HG02588 (cell line): ENCODE measurements at regions not wholly inside any gene's neighbourhood (a gene's known extent, or its start where the extent isn't known, plus 50 kb on each side); places are given as distances from the start of the nearest gene placed in this dataset.
"Not testable (repeated sequence)": the region's sequence is repeated elsewhere in the genome, so short reads cannot be mapped to it uniquely, and the experiment has no call there.

Experiments used
- ATAC-seq: cut with Tn5 transposase; IDR thresholded peaks from one replicate; pipeline ENCODE4 v1.9.1; 2021; ENCODE audit warnings: mild to moderate bottlenecking, moderate library complexity; ENCODE audit not compliant: unreplicated experiment

DNA sequence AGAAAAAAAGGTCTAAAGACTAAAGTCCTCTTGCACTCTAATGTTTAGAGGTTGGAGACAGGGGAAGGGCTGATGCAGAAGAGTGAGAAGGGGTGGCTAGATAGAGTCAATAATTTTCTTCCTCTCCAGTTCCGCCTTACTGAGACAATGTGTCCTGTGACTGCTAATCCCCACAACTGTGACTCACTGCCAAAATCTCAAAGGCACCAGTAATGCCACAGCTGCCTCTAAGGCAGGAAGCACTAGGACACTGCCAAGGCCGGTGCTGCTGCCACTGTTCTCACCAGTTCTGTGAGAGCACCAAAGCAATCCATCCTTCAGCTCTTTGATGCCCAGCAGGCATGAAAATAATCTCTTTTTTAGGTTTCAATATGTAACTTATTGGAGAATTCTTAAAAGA is 701.9 kb upstream of the MAP3K7 start:
- no peak for ATAC-seq

DNA sequence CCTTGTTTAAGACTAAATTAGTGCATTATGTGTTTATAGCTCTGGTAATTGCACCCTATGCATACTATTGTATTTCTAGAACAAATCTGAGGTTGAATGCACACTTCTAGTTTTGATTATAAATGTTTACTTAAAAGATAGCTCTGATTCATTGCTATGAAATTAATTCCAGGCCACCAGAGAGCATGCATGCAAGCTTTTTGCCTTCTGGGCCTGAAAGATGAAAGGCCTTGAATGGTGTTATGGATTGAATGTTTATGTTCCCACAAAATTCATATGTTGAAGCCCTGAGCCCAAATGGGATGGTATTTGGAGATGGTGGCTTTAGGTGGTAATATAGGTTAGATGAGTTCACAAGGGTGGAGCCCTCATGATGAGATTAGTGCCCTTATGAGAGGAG is 695.0 kb upstream of the MAP3K7 start:
- ATAC-seq = no peak

DNA sequence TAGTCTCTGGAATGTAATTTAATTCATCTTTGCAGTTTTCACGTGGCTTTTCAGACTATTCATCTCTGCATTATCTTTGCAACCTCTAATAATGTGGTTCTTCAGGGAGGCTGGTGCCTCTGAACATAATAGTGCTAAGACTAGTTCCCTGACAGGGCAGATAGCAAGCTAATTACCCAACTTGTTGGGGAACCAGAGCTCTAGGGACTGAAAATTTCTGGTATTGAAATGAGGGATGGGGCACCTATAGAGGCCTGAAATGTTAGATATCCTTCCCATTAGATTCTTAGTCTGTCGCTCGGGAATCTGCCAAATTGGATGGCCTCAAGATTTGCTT is 693.6 kb upstream of the MAP3K7 start:
- no peak for ATAC-seq

DNA sequence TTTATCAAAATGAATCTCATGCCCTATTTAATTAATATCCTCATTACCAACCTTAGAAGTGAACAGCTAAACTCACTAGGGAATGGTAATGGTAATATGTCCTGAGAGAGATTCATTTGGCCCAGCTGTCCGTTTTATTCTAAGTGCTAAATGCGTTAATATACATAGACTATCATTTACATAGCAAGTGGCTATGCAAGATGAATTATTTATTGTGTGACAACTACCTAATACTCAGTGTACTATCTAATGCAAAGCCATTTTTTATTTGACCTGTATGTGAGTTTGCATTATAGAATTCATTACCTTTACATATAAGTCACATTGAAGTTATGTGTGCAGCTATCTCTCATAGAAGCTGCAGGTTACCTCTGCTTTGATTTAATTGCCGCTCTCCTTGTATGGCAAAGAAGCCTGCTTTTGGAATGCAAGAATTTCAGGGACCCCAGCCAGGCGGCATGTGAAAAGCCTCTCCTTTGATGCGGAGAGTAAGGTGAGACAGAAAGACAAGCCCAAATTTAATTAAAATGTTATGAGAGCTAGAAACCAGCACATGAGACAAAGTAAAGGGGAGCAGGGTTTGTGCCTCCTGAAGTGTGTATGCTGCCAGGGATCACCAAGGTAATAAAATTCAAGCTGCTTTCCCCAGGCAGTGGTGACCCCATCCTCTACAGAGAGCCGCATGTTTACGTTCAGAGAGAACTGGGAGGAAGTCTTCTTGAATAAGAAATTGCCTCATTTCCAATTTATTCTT is 693.0 kb upstream of the MAP3K7 start:
- ATAC-seq = no peak

DNA sequence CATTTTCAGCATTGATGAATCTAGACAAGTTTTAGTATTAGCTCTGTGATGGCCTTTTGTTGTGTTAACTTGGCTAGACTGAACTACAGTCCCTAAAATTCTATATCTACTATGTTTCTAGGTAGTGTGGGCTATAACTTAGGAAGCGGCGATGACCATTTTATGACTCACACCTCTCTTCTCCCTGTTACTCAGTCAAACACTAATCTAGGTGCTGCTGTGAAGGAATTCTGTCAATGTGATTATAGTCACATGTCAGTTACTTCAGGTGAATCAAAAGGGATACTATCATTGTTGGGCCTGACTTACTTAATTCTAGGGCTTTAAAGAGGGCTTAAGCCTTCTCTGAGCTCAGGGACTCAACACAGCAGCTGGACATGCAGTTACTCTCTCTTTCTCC is 691.5 kb upstream of the MAP3K7 start:
- no peak for ATAC-seq

DNA sequence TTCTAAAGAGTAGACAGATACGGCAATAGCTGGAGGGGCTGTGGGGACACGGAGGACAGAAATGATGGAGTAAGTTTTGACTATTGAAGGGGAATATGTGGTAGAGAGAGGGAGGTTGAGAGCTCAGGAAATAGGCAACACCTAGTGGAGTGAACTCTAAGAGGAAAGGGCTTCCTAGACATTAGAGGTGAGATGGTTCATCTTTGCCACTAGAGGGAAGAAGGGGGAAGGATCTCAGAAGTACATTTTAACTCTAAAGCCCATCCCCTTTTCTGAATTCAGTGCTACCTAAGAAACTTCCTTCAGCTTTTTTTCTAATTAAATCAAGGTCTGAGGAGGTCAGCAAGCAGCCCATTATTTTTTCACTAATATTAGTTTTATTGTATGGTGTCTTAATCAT is 689.4 kb upstream of the MAP3K7 start:
- peak; percentile 72 for ATAC-seq

DNA sequence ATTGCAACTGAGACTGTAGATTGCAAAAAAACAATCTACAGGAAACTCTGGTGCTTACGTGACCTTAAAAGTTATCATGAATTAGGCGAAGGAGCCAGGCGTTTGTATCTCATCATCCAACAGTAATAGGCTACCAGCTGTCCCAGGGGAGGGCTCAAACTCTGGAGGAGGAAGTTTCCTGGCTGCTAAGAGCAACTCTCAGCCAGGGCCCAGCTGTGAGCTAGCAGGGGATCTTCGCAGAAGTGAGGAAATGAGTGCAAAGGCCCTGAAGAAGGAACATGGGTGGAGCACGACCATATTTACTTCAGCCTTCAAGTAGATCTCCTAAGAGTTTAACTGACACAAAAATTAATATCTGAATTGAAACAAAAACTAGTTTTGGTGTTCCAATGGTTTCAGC is 686.9 kb upstream of the MAP3K7 start:
- ATAC-seq = no peak

DNA sequence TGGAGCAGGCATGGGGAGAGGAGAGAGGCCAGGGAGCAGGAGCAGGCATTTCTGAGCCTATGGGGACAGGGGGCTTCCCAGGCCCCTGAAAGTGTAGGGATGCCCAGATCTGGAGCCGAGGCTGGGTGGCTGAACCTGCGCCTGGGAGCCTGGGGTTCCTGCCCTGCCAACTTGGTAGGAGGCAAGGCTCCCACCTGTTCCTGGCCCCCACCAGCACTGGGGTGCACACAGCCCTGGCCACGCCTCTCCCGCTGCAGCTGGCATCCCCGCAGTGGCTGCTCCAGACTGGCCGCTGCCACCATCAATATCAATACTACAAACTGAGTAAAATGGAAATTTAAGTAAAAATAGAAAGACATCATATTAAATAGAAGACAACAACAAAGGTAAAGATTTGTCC is 684.9 kb upstream of the MAP3K7 start:
- ATAC-seq = no peak

DNA sequence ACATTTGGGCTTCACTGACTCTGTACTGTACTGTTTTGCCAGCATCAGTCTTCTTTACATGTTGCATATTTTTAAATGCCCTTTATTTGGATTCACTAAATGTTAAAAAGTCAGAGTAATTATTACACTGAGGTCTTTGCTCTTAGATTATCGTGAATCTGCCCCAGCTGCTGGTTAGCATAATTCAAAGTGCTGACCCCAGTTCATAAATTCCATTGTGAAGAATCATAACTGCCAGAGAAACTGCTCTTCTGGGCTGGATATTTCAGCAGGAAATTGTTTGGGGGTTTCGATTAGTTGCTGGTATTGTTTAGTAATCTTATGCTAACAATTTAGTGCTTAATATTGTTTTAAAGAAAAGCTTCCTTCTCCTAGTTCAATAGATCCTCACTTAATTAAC is 682.1 kb upstream of the MAP3K7 start:
- ATAC-seq = no peak

DNA sequence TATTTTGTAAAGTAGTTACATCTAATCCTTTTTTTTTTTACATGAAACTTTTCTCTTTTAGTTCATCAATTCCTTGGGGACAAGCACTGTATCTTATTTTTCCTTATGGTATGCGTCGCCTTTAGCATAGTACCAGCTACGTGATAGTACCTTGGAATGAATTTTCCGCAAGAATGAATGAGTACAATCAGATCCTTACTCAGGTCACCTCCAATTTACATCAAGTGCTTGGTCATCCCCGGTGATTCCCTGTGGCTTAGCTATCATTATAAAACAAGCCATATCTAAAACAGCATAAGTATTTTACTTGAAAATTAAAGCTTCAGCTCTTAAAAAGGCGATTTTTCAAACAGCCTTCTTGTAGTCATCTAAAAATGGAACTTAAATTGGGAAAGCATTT is 680.4 kb upstream of the MAP3K7 start:
- ATAC-seq = no peak

DNA sequence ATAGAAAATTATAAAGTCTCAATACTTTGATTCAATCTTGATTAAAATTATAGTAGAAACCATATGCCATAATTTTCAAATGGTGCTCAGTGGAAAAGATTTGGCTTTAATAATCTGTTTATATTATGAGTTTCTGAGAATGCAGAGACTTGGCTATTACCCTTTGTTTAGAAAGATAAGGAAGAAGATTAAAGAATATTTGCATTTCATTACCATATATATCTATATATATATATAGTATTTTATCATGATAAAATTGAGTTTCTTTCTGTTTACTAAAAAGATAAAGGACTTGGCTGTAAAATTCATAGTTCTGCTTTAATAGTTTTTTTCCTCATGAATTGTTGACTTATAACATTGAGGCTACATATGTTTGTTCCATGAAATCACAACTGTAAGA is 679.3 kb upstream of the MAP3K7 start:
- ATAC-seq = no peak

DNA sequence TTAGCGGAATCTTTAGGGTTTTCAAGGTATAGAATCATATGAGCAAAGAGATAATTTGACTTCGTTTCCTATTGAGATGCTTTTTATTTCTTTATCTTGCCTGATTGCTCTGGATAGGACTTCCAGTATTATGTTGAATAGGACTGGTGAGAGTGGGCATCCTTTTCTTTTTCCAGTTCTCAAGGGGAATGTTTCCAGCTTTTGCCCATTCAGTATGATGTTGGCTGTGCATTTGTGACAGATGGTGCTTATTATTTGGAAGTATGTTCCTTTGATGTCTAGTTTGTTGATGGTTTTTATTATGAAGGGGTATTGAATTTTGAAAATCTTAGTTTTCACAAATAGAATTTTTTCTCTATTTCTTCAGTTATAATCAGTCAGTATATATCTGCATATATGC is 656.6 kb upstream of the MAP3K7 start:
- ATAC-seq = no peak

DNA sequence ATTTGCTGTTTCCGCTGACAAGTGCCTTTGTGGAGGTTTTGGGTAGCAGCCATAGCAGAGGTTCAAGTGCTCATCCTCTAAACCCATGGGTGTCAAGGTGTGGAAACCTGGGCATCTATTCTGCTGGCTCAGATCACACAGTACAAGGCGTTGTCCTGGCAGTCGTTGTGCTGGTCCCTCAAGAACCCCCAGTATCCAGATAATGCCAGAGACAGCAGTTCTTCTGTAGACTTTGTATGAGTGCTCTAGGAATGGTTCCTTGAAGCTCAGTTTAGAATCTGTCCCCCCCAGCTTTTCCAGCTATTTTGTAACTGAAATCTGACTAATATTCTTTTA is 655.7 kb upstream of the MAP3K7 start:
- ATAC-seq = no peak

DNA sequence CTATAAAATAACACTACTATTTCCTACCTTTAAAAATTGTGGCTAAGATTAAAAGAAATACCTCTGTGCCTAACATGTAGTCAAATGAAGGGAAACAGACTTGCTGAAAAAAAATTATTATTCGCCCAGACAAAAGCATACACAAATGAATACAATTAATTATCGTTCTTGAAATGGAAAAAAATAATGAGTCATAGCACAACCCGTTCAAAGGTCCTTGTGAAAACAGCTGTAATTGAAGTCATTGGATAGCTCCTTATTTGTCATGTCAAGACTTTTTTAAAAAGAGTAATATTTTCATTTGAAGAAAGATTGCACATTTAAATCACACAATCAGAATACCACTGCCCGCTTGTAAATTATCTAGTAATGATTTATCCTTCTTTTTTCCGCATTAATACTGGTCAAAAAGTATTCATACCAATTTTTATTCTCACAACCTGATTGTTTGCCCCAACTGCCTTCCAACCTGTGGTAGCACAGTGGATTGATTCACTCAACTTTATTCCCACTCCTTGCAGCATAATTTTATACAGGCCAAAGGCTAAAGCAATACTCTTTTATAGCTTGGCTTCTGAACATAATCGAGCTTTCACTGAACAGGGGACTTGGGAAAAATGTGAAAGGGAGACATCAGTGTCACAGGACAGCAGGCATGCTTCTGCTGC is 655.2 kb upstream of the MAP3K7 start:
- ATAC-seq = no peak

DNA sequence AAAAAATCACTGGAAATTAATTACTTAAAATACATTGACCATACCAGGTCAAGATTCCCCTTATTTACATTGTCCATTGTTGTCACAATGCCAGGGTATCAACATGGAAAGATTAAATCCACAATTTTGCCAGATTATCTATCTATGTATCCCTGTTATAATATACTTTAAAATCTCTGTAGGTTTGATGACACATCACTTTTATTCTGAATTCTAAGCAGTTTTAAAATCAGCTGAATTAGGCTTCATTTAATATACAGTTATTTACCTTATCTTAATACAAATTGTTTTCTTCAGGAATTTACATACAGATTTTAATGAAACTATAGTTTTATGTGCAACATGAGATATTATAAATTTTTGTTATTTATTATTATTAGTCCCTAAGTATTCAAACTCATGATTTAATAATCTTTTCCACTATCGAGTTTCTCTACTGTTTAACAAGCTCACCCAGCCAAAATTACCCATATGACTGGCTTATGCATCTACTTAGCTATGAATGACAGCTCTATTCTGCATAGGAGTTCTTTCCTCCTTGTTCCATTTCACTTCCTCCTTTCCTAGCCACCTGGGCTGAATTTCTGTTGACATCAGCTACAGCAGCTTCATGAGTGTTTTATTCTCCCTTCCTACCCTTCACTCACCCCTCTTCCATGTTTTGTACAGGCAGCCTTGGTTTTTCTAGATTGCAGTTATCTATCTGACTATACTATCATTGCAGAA is 654.2 kb upstream of the MAP3K7 start:
- peak; percentile 74 for ATAC-seq

DNA sequence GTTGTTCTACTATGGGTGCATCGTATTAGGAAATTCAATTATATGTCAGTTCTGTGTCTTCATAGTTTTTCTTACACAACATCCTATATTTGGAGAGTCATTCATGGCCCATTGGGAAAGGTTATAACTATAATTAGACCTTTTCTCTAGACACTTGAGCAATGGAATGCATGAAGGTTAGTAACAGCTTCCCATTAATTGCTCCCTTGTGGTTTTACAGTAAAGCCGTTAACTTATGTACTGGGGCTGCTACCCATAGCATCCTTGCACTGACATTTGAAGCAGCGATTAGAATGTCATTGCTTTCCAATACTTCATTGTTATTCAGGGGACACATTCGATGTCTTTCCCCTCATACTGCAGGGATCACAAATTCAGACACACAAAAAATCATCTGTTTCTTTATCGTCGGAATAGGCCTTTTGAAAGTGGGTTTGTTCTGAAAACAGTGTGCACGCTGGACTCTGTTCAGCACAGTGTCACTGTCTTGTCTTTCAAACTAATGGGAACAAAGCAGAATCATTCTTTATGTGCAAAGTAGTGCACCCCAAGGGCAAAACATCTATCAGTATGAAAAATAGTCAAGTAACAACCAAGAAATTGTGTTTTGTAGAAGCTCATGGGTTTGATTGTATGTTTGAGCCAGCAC is 634.3 kb upstream of the MAP3K7 start:
- no peak for ATAC-seq

DNA sequence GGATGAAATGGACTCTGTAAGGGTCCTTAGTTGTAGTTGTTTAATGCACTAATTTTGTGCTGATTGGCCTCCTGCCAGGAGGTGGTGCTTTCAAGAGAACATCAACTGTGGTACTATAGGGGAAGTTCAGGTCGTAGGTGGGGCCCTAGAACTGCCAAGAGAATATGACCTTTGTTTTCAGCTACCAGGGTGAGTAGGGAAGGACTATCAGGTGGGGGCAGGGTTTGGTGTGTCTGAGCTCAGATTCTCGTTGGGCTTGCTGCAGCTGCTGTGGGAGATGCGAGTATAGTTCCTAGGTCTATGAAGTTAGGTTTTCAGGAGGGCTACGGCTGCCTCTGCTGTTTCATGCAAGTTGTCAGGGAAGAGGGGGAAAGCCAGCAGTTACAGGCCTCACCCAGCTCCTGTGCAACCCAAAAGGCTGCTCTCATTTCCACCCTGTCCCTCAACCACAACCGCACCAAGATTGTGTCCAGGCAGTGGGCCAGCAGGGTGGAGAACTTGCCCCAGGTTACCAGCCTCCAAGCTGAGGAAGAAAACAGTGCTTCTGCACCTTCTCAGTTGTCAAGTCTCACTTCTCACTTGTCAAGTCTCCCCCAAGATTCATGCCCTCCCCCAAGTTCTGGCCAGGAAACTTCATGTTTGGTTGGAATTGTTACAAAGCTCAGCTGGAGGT is 626.5 kb upstream of the MAP3K7 start:
- ATAC-seq = no peak

DNA sequence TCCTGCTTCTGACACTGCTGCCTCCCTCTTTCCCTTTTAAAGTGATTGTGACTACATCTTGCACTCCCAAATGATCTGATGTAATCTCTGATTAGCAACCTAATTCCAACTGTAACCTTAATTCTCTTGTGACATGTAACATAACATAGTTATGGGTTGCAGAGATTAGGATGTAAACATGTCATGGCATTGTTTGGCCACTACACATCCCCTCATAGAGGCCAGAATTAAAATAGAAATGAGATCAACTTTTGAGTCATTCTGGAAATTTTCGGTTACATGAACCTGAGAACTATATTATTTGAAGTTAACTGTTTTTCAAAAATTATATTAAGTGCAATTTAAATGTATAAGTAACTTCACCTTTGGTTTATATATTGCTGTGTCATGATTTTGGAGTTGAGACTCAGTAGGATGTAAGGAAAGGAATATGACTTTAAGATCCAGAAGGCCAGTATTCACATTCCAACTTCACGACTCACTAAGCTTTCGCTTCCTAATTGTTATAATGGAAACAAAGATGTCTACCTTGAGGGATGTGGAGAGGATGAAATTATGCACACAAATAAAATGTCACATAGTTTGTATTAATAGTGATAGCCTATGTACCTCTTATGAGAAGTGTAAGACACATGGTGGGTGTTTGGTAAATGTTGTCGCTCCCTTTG is 611.9 kb upstream of the MAP3K7 start:
- no peak for ATAC-seq

DNA sequence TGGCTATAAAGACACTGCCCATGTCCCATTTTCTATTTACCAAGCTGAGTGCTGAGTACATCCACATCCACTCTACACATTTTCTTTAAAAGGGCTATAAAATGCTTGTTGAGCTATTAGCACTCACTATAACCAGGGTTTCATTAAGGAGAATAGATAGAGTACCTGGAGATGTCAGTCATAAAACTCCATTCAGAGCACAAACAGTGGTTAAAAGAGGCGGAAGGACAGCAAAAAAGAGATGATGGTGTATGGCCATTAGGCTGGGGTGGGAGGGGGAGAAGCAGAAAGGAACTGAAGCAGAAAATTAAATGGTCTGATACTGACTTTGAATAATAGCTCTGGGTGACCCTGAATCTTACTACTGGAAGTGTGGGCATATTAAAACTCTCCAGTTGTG is 609.9 kb upstream of the MAP3K7 start:
- no peak for ATAC-seq

DNA sequence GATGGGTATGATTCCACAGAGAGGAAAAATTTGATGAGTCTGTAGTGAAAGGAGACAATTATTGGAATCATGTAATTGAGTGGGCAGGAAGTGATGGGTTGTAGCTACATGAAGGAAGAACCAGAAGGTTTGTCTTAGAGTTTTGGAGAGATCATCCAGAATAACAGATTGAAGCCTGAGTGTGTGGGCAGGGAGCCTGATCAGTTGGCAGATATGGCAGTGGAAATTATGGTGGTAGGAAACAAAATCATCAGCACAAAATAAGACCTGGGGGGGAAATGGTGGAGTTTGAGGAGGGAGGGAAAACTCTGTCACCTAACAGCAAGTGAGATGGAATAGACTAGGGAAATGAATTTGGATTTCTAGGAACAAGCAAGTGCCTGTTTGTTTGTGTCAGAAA is 606.6 kb upstream of the MAP3K7 start:
- no peak for ATAC-seq

DNA sequence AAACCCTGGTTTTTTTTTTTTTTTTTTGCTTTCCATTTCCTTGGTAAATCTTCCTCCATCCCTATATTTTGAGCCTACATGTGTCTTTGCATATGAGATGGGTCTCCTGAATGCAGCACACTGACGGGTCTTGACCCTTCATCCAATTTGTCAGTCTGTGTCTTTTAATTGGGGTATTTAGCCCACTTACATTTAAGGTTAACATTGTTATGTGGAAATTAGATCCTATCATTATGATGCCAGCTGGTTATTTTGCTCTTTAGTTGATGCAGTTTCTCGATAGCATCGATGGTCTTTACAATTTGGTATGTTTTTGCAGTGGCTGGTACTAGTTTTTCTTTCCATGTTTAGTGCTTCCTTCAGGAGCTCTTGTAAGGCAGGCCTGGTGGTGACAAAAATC is 603.2 kb upstream of the MAP3K7 start:
- not testable (repeated sequence) for ATAC-seq
